GM21360 (cell line): ENCODE measurements at regions not wholly inside any gene's neighbourhood (a gene's known extent, or its start where the extent isn't known, plus 50 kb on each side); places are given as distances from the start of the nearest gene placed in this dataset.

Source experiments
- ATAC-seq: cut with Tn5 transposase; IDR thresholded peaks from one replicate; pipeline ENCODE4 v1.9.1; 2021; ENCODE audit warnings: mild to moderate bottlenecking, moderate library complexity; ENCODE audit not compliant: unreplicated experiment

DNA sequence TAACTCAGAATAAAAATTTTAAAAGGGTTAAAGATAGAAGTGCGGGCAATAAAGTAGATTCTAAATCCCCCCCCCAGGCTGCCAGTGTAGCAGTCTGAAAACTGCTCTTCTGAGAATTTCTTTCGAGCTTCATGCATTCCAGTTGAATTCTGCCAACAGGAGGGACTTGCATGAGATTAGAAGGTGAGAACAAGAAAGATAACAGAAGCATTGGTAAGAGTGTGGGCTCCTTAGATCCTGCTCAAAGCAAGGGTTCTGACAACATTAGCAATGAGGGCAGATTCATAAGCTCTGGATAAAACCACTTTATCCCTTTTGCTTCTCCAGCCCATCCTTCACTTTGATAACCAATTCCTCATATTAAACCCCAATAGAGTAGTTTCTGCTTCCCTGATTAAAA is 235.9 kb upstream of the CDH6 start:
- ATAC-seq, result no peak

DNA sequence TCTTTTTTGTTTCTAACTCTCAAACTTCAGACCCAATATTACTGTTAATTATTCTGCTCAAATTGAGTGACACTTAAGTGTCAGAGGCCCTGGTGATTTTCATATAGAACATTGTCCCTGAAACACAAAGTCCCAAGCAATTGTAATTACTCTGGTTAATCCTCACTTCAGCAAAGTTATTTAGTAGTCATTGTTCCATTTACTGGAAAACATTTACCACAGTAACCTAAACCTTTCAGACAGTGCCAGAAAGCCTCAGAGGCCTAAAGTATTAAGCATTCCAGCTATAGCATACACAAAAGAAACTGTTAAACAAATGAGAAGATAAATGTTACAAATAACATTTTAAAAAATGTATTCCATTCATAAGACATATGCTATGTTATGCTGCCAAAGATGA is 237.2 kb upstream of the CDH6 start:
- ATAC-seq, result no peak

DNA sequence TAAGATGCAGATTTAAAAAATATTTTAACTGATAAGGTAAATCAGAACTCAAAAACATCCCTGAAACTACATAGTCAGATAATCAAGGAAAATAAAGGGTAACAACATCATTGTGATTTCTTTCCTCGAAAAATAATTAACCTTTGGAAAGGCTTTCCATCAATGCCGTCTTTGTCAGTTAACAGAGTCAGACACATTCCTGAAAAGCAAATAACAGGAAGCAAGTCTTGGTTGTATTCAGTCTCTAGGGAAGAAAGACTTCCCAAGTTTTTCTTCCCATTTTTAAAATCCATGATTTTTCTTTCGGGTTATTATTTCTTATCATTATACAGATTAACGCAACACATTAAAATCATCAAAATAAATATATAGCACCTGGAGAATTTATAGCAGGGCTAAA is 256.4 kb upstream of the CDH6 start:
- ATAC-seq, result no peak

DNA sequence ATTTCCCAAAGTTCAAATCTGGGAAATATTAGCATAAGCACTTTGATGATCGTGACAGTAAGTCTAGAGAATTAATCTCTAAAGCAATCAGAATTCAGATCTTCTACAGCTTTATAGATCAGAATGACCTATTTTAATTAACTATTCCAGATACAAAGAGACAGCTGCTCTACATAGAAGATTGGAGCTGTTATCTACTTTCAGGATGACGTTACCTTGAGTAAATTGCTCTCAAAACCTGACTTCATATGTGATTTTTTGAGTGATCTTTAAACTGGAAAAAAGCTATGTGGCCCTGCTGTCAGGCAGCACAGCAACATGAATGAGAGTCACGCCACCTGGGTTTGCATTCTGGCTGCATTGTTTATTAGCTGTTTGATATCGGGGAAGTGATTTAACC is 259.9 kb upstream of the CDH6 start:
- no peak for ATAC-seq

DNA sequence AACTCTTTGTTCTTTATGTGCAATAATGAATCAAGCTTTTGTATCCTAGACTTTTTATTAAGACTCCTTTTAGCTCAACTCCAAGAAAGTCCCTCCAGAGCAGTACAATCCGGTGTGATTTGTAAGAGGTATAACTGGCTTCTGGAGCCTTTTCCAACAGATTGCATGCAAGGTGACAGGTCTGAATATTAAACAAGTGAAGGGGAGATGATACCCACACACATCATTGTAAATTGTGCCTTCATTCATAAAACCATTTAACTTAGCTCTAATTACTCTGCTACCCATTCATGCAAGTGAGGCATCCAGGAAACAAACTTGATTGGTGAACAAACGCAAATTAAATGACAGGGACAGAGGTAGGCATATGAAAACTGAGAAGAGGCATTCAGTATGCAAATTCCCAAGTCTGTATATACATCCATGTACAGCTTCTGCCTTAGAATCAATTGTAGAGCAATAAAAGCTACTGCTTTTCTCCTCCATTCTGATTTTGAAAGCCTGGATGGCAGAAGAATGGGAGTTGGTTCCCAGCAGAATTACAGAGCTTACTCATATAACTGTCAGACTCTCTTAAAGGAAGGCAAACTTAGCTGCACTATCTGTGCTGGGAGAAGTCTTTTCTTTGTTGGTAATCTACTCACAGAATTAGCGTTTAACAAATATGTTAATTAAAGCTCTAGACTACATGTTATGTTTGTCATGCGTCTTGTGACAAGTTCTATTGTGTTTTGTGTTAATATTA is 261.0 kb upstream of the CDH6 start:
- no peak for ATAC-seq

DNA sequence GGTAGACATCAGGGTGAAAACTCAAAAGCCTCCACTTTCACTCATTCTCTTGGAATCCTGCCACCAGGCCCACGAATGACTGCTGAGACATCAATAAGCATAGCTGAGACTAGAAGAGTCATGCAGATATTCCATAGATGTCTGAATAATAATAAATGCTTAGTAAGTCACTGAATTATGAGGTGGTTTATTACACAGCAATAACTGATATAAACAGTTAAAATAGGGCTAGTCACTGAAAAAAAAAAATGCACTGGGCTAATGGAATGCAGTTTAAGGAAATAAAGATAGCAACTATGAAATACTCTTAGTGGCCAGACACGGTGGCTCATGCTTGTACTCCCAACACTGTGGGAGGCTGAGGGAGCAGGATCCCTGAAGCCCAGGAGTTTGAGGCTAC is 262.8 kb upstream of the CDH6 start:
- no peak for ATAC-seq

DNA sequence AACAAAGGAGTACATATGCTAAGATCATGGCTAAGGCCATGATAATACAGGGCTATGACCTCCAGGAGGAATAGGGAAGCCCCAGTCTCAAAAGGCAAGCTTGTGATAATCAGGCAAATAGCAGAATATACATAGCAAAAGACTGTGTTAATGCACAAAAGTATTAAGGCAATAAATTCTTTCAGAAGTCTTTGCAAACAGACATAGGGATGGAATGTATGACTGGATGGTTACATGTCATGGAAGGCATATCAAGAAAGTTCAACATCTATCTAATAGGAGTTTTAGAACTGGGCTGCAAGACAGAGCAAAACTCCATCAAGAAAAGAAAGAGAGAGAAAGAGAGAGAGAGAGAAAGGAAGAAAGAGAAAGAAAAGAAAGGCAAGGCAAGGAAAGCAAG is 264.5 kb upstream of the CDH6 start:
- no peak for ATAC-seq

DNA sequence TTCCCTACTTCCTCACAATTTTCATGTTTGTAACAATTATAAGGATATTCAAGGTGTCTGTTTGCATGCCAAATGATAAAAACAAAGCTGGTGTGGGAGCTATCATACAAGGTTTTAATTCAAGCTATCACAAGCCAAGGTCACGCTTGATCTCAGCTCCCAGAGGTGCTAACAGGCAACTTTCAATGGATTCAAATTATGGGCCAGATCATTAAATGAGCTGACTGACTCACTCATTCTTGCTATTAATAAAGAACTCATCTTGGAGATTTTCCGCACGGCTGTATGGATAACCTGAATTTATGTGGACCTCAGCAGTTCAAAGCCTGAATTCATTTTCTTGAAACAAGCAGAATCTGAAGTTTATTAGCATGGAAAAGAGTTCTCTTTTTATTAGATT is 267.3 kb upstream of the CDH6 start:
- ATAC-seq, result no peak

DNA sequence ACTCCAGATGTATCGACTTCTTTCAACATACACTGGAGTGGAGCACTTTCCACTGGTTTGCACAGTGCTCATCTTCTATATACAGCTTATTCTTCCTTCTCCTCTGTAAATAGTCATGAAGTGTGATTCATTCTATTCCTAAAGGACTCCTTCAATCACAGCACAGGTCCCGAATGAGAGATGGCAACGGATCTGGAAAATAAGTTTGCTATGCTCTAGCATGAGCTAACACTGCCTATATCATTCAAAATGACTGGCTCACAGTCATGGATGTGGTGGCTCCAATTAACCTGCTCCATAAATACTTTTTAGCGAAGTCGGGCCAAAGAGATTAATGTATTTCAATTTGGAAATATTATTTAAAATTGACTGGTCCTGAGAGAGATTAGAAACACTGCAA is 272.1 kb upstream of the CDH6 start:
- no peak for ATAC-seq

DNA sequence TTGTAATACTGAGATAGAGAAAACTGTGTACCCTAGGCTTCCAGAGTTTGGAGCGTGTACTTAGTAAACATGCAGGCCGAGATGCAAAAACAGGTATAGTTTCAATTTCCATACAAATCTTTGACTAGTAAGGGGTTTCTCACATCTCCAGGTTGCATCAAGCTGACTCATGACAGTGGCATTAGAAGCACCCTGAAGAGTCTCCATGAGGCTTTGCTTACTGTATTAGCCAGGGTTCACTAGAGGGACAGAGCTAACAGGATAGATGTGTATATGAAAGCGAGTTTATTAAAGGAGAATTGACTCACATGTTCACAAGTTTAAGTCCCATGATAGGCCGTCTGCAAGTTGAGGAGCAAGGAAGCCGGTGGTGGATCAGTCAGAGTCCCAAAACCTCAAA is 275.3 kb upstream of the CDH6 start:
- ATAC-seq, result no peak

DNA sequence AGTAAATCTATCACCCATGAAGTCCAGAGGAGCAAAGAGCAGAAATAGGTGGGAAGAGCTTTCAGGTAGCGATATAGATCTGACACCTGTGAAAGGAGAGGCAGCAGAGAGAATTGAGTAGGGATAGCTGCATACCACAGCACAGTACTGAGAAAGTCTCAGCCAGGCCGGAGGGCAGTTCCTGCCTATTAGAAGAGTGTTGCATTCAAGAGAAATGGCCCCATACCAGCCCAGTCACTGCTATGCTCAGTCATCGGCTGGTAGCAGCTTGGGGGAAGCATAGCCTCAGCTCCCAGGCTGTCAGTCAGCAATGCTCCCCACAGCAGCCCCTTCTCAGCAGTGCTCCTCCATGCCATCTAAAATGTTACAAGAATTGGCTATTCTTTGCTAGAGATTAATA is 285.1 kb upstream of the CDH6 start:
- ATAC-seq, result no peak

DNA sequence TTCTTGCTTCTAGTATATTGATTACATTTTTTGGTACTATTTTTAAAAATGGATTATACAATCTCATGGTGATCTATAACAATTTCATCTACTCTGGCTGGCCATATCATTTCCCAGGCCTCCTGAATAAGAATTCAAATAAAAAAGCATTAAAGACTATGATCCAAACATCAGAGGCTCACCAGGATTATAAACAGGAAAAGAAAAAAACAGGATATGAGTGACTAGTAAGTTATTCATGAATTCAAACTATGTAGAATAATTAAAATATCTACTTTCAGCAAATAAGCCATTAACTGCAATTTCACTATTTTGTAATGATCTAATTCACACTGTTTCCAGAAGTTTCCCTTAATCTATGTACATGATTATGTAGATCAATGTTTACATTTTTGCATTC is 293.1 kb upstream of the CDH6 start:
- ATAC-seq, result no peak

DNA sequence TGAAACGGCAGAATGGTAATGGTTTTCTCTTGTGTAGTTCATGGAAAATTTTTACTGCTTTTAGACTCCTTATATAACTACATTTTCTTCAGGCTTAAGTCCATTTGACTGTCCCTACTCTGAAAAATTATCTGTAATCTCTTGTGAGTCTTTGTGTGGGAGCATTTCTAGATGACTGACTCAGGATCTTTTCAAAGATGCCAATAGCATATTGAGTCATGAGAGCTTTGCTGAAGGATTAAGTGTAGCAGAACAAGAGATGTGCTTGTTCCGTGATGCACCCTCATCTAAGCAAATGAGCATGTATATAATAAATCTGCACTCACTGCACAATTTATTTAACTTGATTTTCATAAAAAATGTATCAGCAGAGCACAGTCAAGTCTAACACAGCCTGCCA is 298.7 kb upstream of the CDH6 start:
- ATAC-seq, result no peak

DNA sequence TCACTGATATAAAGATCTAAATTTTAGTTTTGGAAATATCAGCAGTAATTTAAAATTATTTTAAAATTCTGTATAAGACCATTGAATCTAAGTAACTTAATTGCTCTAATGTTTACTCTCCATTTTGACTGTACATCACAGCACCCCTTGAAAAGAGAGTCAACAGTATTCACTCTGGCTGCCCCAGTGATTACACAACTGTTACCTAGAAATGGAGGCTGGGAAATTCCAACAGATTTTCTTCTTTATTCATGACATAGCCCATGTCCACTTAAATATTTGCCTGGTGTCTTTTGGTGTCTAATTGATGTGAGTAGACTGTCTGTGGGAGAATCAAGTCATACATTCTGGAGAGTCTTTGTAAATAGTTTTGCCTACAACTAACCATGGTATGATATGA is 301.8 kb upstream of the CDH6 start:
- ATAC-seq, result no peak

DNA sequence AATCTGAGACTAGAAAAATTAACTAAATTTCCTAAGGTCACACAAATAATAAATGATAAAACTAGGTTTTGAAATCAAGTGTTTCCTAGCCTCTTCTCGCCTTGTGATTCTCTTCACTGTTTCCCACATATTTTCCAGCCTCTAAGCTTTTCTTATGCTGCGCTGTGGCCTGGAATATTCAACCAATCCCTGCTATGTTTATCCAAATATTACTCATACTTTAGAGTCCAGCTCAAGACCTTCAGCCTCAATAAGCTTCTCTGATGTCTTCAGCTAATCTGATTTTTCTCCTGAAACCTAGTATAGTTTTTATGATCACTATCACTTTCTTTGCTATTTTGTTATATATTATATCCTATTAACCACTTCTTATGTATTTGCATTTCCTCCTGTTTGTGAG is 303.1 kb upstream of the CDH6 start:
- ATAC-seq, result no peak

DNA sequence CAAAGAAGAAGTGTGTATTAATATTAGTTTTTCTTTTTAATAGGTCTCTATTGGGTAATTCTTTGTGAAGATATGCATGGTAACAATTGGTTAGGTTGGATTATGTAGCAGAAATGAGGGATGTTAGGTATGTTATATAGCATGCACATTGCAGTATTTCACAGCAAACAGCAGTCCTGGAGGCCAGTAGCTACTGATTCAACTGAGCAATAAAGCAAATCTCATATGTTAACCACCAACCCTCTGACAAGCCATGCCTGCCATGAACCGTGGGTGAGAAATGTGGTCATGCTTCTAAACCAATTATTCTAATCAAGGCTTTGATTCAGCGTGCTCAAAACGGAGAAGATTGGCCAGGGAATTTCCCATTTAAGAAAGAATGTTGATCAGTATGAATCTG is 313.0 kb upstream of the CDH6 start:
- no peak for ATAC-seq

DNA sequence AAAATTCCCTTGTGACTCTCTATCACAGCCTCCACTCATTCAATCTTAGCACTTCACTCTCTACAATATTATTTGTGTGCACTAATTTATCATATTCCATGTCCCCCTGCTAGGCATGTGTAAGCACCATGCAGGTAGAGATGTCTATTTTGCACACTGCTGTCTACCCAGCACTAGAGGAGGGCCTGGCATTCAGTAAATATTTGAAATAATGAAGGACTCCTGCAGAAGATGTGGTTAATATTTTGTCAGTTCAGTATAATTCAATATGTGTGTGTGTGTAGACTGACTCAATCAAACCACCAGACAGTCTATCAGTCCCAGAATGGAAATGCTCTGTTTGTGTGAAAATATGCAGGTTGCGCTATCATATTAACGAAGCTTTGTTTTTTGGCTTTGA is 313.6 kb upstream of the CDH6 start:
- no peak for ATAC-seq

DNA sequence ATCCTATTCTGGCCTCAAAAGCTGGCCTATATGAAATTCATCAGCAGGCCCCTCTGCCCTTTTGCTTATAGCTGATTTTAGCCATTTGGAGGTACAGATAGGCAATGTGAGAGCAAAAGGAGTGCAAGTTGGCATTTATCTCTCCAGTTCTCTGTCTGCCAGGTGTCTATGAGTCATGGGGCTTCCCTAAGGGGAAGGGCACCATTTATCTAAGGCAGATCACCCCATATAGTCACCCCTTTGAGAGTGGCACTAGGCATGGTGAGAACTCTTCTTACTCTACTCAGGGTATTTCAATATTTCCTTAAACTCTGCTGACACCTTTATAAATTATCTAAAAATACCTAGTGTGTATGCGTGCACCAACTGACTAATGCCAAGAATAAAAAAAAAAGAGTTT is 314.7 kb upstream of the CDH6 start:
- no peak for ATAC-seq

DNA sequence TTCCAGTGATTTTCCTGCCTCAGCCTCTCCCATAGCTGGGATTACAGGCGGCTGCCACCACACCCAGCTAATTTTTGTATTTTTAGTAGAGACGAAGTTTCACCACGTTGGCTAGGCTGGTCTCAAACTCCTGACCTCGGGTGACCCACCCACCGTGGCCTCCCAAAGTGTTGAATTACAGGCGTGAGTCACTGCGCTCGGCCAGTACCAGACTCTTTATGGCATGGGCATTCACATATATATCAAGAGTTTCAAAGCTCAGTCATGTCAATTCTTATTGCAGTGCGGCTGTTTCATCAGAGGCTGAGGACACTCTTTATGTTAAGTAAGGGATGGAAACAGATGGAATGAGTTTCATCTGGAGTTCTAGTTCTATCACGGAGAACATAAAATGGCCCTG is 315.2 kb upstream of the CDH6 start:
- no peak for ATAC-seq

DNA sequence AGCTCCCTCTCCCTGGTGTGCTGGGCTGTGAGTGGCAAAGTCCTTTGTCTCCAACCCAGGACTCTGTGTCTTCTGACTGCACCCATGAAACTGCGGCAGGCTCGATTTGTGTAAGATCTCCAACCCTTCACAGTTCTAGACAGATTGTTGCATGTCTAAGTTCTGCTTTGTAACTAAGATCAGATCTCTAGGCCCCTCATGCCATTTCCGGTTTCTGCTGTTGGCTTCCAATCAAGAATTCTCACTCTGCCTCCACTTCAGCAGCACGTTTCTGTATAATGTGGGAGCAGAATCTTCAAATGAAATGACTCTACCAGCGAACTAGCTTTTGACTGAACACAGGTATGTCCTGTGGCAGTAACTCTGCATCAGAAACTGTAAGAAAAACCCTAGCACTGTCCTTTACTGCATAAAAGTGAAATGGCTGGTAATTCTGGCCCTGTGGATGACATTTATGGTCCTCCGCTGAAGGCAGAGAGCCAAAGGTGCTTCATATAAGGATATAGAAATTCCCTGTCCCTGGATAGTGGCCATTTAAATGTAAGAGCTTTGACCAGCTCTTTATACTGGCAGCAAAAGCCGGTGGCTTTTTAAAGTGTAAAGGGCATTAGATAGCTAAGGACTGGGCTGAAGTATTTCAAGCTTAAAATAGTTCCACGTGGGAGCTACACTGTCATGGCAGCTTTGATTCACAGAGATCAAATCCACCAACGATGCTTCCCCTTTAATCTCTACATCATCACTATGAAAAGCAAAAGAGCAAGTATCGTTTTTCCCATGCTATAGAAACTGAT is 319.0 kb upstream of the CDH6 start:
- ATAC-seq, result no peak

DNA sequence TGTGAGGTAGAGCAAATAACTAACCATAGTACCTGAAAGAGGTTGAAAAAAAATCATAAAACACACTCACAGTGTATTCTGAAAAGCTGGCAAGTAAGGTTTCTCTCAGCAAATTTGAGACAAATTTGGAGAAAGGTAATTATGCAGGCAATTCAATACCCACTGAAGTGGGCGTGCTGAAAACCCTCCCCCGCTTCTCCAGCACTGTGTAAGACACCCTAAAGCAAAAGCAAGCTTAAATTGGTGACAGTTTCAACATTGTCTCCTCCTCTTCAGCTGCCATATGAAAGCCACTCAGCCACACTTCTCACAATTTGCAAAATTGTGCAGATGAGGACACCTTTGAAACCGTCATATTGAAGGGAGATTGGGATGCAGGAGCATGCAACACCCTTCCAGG is 322.3 kb upstream of the CDH6 start:
- no peak for ATAC-seq

DNA sequence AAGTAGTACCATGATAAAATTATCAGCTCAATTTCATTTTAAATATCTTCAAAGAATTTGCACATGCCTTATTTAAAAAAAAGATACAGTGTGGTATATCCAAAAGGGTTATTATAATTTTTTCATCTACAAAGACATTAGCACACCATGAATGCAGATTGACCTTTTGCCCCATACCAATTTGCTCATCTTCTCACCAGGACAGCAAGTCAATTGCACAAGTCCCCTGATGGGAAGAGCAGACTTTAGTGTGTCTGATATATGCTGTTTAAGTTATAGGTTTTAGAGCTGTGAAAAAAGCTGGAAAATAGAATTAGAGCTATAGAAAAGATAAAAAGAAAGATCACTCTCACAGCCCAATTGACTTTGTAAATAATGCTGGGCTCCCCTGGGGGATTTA is 325.8 kb upstream of the CDH6 start:
- ATAC-seq, result no peak

DNA sequence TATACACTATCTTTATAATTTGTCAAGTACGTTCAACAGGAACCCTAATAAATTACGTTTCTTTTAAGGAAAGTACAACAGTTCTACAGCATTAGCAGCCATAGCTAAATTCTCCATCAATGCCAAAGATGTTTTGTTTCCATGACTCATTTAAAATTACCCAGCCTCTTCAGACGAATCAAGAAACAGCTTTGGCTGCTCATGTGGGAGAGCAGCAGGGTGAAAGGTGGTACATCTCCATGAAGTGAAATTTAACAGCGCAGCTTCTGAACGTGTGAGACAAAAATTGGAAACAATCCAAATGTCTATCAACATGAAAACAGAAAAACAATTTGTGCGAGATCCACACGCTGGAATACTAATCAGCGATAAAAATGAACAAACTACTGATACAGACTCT is 327.3 kb upstream of the CDH6 start:
- no peak for ATAC-seq
